IMR-90 (cell line): ENCODE measurements at regions not wholly inside any gene's neighbourhood (a gene's known extent, or its start where the extent isn't known, plus 50 kb on each side); places are given as distances from the start of the nearest gene placed in this dataset.

Experiments
- ATAC-seq: fragments of 200-7000 bp; cut with Tn5 transposase; 2 replicates; pipeline ENCODE4 v1.9.1; 2020; ENCODE audit warnings: low read depth, mild to moderate bottlenecking, moderate library complexity
- BruUV-seq: library from RNA; stranded (reverse); fragments of 400-500 nt; replicated peaks from 2 replicates; lab custom pipeline; 2021; lab: Mats Ljungman, UMichigan
- CTCF ChIA-PET: fragments of 300-600 bp; formaldehyde crosslinking; extraction: SDS; loops from one replicate; lab custom pipeline; 2021; ENCODE audit warnings: antibody characterized with exemption; lab: Yijun Ruan, JAX
- POLR2A ChIA-PET: fragments of 300-600 bp; sonication (Branson Sonifier 250); formaldehyde crosslinking; loops from one replicate; lab custom pipeline; 2022; ENCODE audit warnings: antibody characterized with exemption; ENCODE audit not compliant: unreplicated experiment; lab: Charles Lee
- DNase-seq: peaks from one replicate; pipeline ENCODE4 v3.0.0; 2013
- H2AFZ ChIP-seq: replicated peaks from 2 replicates; pipeline ENCODE3; 2013; ENCODE audit warnings: low read length, mild to moderate bottlenecking; ENCODE audit not compliant: poor library complexity
- H2AK5ac ChIP-seq: 2 replicates; pipeline ENCODE4 v1.6.1; 2013; ENCODE audit warnings: low read depth, low read length, inconsistent platforms
- H2AK9ac ChIP-seq: replicated peaks from 2 replicates; pipeline ENCODE3; 2013; ENCODE audit warnings: mild to moderate bottlenecking, low read depth, low read length, moderate library complexity; ENCODE audit not compliant: poor library complexity
- H2BK120ac ChIP-seq: 2 replicates; pipeline ENCODE4 v1.6.1; 2013; ENCODE audit warnings: low read depth, low read length, inconsistent platforms
- H2BK15ac ChIP-seq: 3 replicates; pipeline ENCODE4 v1.6.1; 2013; ENCODE audit warnings: low read depth, low read length, inconsistent platforms
- H2BK20ac ChIP-seq: 2 replicates; pipeline ENCODE4 v1.6.1; 2013; ENCODE audit warnings: low read depth, mild to moderate bottlenecking, inconsistent platforms, low read length, moderate library complexity
- H2BK5ac ChIP-seq: 2 replicates; pipeline ENCODE4 v1.6.1; 2013; ENCODE audit warnings: mild to moderate bottlenecking, low read depth, low read length, inconsistent platforms; ENCODE audit not compliant: poor library complexity, severe bottlenecking
- H3K14ac ChIP-seq: replicated peaks from 2 replicates; pipeline ENCODE4 v1.6.1; 2013; ENCODE audit warnings: low read depth, low read length, inconsistent platforms
- H3K18ac ChIP-seq: 2 replicates; pipeline ENCODE4 v1.6.1; 2013; ENCODE audit warnings: low read depth, low read length, control low read depth
- H3K23ac ChIP-seq: 2 replicates; pipeline ENCODE4 v1.6.1; 2013; ENCODE audit warnings: low read depth, low read length, inconsistent platforms
- H3K27ac ChIP-seq: 2 replicates; pipeline ENCODE4 v1.5.1; 2013; ENCODE audit warnings: mild to moderate bottlenecking, control low read depth, low read length; ENCODE audit not compliant: insufficient read depth
- H3K27me3 ChIP-seq: 2 replicates; pipeline ENCODE4 v1.6.1; 2013; ENCODE audit warnings: low read length; ENCODE audit not compliant: control insufficient read depth, insufficient read depth
- H3K36me3 ChIP-seq: 2 replicates; pipeline ENCODE4 v1.6.1; 2013; ENCODE audit warnings: low read length, mixed read lengths; ENCODE audit not compliant: control insufficient read depth, insufficient read depth
- H3K4ac ChIP-seq: 2 replicates; pipeline ENCODE4 v1.6.1; 2013; ENCODE audit warnings: low read depth, low read length, inconsistent platforms
- H3K4me1 ChIP-seq: 2 replicates; pipeline ENCODE4 v1.6.1; 2013; ENCODE audit warnings: low read length, mixed read lengths; ENCODE audit not compliant: control insufficient read depth, insufficient read depth
- H3K4me2 ChIP-seq: 2 replicates; pipeline ENCODE4 v1.6.1; 2013; ENCODE audit warnings: low read depth, mild to moderate bottlenecking, control low read depth, low read length, moderate library complexity
- H3K4me3 ChIP-seq: 2 replicates; pipeline ENCODE4 v1.5.1; 2013; ENCODE audit warnings: low read depth, mild to moderate bottlenecking, control low read depth, low read length, moderate library complexity; ENCODE audit not compliant: insufficient read depth
- H3K56ac ChIP-seq: 2 replicates; pipeline ENCODE4 v1.6.1; 2013; ENCODE audit warnings: low read length, inconsistent platforms; ENCODE audit not compliant: insufficient read depth; ENCODE audit errors: extremely low read depth
- H3K79me1 ChIP-seq, 2 experiments: 2 replicates each; pipeline ENCODE4 v1.6.1; 2013; ENCODE audit warnings: low read length in 2 of 2, inconsistent platforms in 1 of 2, low read depth in 1 of 2
- H3K9ac ChIP-seq: 2 replicates; pipeline ENCODE4 v1.6.1; 2013; ENCODE audit warnings: low read depth, low read length, control low read depth
- H3K9me1 ChIP-seq: 2 replicates; pipeline ENCODE4 v1.6.1; 2013; ENCODE audit warnings: low read length, inconsistent platforms; ENCODE audit not compliant: insufficient read depth
- H3K9me3 ChIP-seq: 2 replicates; pipeline ENCODE4 v1.6.1; 2013; ENCODE audit warnings: low read length; ENCODE audit not compliant: control insufficient read depth, insufficient read depth
- H4K20me1 ChIP-seq: 2 replicates; pipeline ENCODE4 v1.6.1; 2013; ENCODE audit warnings: low read length, inconsistent platforms; ENCODE audit not compliant: insufficient read depth
- H4K5ac ChIP-seq: 2 replicates; pipeline ENCODE4 v1.6.1; 2013; ENCODE audit warnings: mild to moderate bottlenecking, low read depth, low read length, control low read depth
- H4K8ac ChIP-seq, 2 experiments: 2 replicates each; pipeline ENCODE4 v1.6.1; 2013; ENCODE audit warnings: low read depth in 2 of 2, low read length in 2 of 2, control low read depth in 1 of 2, inconsistent platforms in 1 of 2
- H4K91ac ChIP-seq: 2 replicates; pipeline ENCODE4 v1.6.1; 2013; ENCODE audit warnings: low read depth, low read length, inconsistent platforms; ENCODE audit not compliant: insufficient read depth
- BHLHE40 ChIP-seq: fragments of 150-350 bp; IDR thresholded peaks from 2 replicates; pipeline ENCODE4 v1.6.1; 2016; ENCODE audit warnings: mild to moderate bottlenecking, low read depth, low read length
- CEBPB ChIP-seq: IDR thresholded peaks from 2 replicates; pipeline ENCODE4 v1.6.1; 2012; ENCODE audit warnings: low read depth, low read length, improper control_type of control experiment
- CHD1 ChIP-seq: IDR thresholded peaks from 2 replicates; pipeline ENCODE4 v1.6.1; 2012; ENCODE audit warnings: low read depth, low read length, improper control_type of control experiment
- CTCF ChIP-seq: conservative IDR thresholded peaks from 2 replicates; pipeline ENCODE4 v1.5.1; 2012; ENCODE audit warnings: mild to moderate bottlenecking, low read depth, low read length, improper control_type of control experiment
- ELK1 ChIP-seq: fragments of 150-350 bp; IDR thresholded peaks from 2 replicates; pipeline ENCODE4 v1.6.1; 2016; ENCODE audit warnings: low read depth, mild to moderate bottlenecking, low read length, moderate library complexity, borderline replicate concordance
- FOS ChIP-seq: fragments of 150-350 bp; IDR thresholded peaks from 2 replicates; pipeline ENCODE4 v1.6.1; 2016; ENCODE audit warnings: low read depth, low read length
- MAFK ChIP-seq: IDR thresholded peaks from 2 replicates; pipeline ENCODE4 v1.6.1; 2012; ENCODE audit warnings: low read depth, low read length, improper control_type of control experiment
- MAZ ChIP-seq: IDR thresholded peaks from 2 replicates; pipeline ENCODE4 v1.6.1; 2012; ENCODE audit warnings: low read depth, mild to moderate bottlenecking, low read length, improper control_type of control experiment, moderate library complexity, borderline replicate concordance
- MXI1 ChIP-seq: IDR thresholded peaks from 2 replicates; pipeline ENCODE4 v1.6.1; 2012; ENCODE audit warnings: low read depth, mild to moderate bottlenecking, low read length, moderate library complexity, borderline replicate concordance
- NFE2L2 ChIP-seq: fragments of 150-350 bp; IDR thresholded peaks from 2 replicates; pipeline ENCODE4 v1.6.1; 2016; ENCODE audit warnings: low read depth, mild to moderate bottlenecking, low read length
- POLR2A ChIP-seq: IDR thresholded peaks from 2 replicates; pipeline ENCODE4 v1.6.1; 2012; ENCODE audit warnings: mild to moderate bottlenecking, low read depth, low read length
- RAD21 ChIP-seq: IDR thresholded peaks from 2 replicates; pipeline ENCODE4 v1.6.1; 2012; ENCODE audit warnings: low read length, improper control_type of control experiment
- RCOR1 ChIP-seq: IDR thresholded peaks from 2 replicates; pipeline ENCODE4 v1.6.1; 2012; ENCODE audit warnings: mild to moderate bottlenecking, low read length, improper control_type of control experiment; ENCODE audit not compliant: insufficient replicate concordance
- RFX5 ChIP-seq: IDR thresholded peaks from 2 replicates; pipeline ENCODE4 v1.8.0; 2012; ENCODE audit warnings: low read depth, mild to moderate bottlenecking, low read length, moderate library complexity
- SMC3 ChIP-seq: fragments of 150-350 bp; IDR thresholded peaks from 2 replicates; pipeline ENCODE4 v1.6.1; 2016; ENCODE audit warnings: low read depth, mild to moderate bottlenecking, antibody characterized with exemption, low read length, moderate library complexity
- USF2 ChIP-seq: fragments of 150-350 bp; IDR thresholded peaks from 2 replicates; pipeline ENCODE4 v1.6.1; 2017; ENCODE audit warnings: mild to moderate bottlenecking, antibody characterized with exemption, low read length, low read depth
- WGBS, 2 experiments: methylation state at CpG; one replicate each; pipeline versions ENCODE4 v1.1.5 to v1.1.7; 2013; ENCODE audit warnings: missing lambda C conversion rate in 2 of 2; ENCODE audit not compliant: insufficient read length in 1 of 2; ENCODE audit errors: extremely low coverage in 2 of 2; 5-methylcytosine and 5-hydroxymethylcytosine counted together
- dilution Hi-C: fragments of 300-500 bp; cut with HindIII; formaldehyde crosslinking; loops from one replicate; pipeline ENCODE4 v1.14.3; 2018; ENCODE audit warnings: low sequenced_read_pairs; ENCODE audit not compliant: unreplicated experiment
- in situ Hi-C: fragments of 300-500 bp; cut with MboI; formaldehyde crosslinking; loops from 3 replicates; pipeline ENCODE4 v1.14.3; 2019; ENCODE audit warnings: low sequenced_read_pairs, inconsistent platforms, mixed read lengths
- intact Hi-C: fragments of 100-400 bp; cut with micrococcal nuclease; formaldehyde crosslinking; loops from 2 replicates; pipeline ENCODE4 v1.10.0; 2022

- H3K9me3 ChIP-seq: no peaks in the 10 kb centered on the region
- BruUV-seq: no TSS peak
- H4K20me1 ChIP-seq: no peaks in the 10 kb centered on the region
- ChIA-PET POLR2A (no interaction called here), CTCF (no interaction called here)
- H3K9me1 ChIP-seq: no peaks in the 10 kb centered on the region
- H3K4me1 ChIP-seq: no peaks in the 10 kb centered on the region
- H2BK120ac ChIP-seq: no peak overlapping the region
- H2BK5ac ChIP-seq: no peak overlapping the region
- H3K27ac ChIP-seq: no peak overlapping the region
- H2BK15ac ChIP-seq: no peak overlapping the region
- H3K36me3 ChIP-seq: no peaks in the 10 kb centered on the region
- peaks cover 9% of the 10 kb centered on the region for H3K27me3 ChIP-seq
- H2AK9ac ChIP-seq: no peak overlapping the region
- no peak overlapping the region for H3K4ac ChIP-seq
- H3K18ac ChIP-seq: no peak overlapping the region
- H3K14ac ChIP-seq: no peak overlapping the region
- no peaks in the 10 kb centered on the region for H3K79me1 ChIP-seq
- H4K5ac ChIP-seq: no peak overlapping the region
- DNase-seq (no peak), ATAC-seq (no peak)
- H3K4me2 ChIP-seq: no peak overlapping the region
- in situ Hi-C loops (no loop called here), intact Hi-C loops (no loop called here), dilution Hi-C loops (no loop called here)
- H3K23ac ChIP-seq: no peak overlapping the region
- no CpG with 5 or more reads among the region's 5 CpGs for WGBS, 2 experiments
- H3K56ac ChIP-seq: no peak overlapping the region
- no peak overlapping the region for H2AK5ac ChIP-seq
- TF ChIP-seq CEBPB: no peak
- TF ChIP-seq RAD21: no peak
- TF ChIP-seq BHLHE40: no peak
- TF ChIP-seq RFX5: no peak
- TF ChIP-seq POLR2A: no peak
- TF ChIP-seq USF2: no peak
- no peak for TF ChIP-seq CHD1
- no peak for TF ChIP-seq MXI1
- no peak for TF ChIP-seq RCOR1
- no peak for TF ChIP-seq CTCF
- no peak for TF ChIP-seq FOS
- TF ChIP-seq SMC3: no peak
- no peak for TF ChIP-seq MAFK
- TF ChIP-seq MAZ: no peak
- no peak for TF ChIP-seq NFE2L2
- no peak for TF ChIP-seq ELK1
- no peak overlapping the region for H4K91ac ChIP-seq
- no peak overlapping the region for H3K4me3 ChIP-seq
- no peak overlapping the region for H2AFZ ChIP-seq
- no peak overlapping the region for H4K8ac ChIP-seq
- H2BK20ac ChIP-seq: no peak overlapping the region
- H3K9ac ChIP-seq: no peak overlapping the region
These were observed 141.9 kb upstream of the STK26 start for GRCh38 chrX:131881194-131881593.
